ENCODE measurements at regions not wholly inside any gene's neighbourhood (a gene's known extent, or its start where the extent isn't known, plus 50 kb on each side); places are given as distances from the start of the nearest gene placed in this dataset.

DNA sequence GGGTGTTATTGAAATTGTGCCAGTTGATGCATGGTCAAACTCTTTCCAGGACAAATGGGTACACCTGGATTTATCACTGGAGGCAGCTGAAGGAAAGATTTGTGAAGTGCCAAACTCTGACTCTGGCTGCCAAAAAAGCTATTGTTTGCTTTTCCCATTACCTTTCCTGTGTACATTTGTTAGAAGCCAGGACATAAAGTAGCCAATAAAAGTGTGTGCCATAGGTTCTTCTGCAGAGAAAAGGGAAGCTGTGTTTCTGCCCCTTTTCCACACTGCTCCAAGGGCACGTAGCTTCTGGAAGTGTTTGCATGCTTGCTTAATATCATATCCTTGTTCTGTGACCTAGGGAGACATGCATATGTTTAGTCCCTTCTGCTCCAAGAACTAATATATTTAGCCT lies 1114.4 kb downstream of the SLC16A7 start:
- TF ChIP-seq, protein P1, sequence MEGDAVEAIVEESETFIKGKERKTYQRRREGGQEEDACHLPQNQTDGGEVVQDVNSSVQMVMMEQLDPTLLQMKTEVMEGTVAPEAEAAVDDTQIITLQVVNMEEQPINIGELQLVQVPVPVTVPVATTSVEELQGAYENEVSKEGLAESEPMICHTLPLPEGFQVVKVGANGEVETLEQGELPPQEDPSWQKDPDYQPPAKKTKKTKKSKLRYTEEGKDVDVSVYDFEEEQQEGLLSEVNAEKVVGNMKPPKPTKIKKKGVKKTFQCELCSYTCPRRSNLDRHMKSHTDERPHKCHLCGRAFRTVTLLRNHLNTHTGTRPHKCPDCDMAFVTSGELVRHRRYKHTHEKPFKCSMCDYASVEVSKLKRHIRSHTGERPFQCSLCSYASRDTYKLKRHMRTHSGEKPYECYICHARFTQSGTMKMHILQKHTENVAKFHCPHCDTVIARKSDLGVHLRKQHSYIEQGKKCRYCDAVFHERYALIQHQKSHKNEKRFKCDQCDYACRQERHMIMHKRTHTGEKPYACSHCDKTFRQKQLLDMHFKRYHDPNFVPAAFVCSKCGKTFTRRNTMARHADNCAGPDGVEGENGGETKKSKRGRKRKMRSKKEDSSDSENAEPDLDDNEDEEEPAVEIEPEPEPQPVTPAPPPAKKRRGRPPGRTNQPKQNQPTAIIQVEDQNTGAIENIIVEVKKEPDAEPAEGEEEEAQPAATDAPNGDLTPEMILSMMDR (IDR thresholded peaks at IDR 0.05): no peak
- no peak for TF ChIP-seq POLR2A (IDR thresholded peaks at IDR 0.05)

Data from right lobe of liver (tissue), 4 donors.